Transverse colon (tissue), 4 donors: ENCODE measurements at regions not wholly inside any gene's neighbourhood (a gene's known extent, or its start where the extent isn't known, plus 50 kb on each side); places are given as distances from the start of the nearest gene placed in this dataset.

Source experiments
- DNase-seq: peaks from one replicate; pipeline ENCODE4 v3.0.0-alpha.2; 2019
- H3K27ac ChIP-seq, 4 donors: fragments of 200-600 bp; sonication (generic); 2 replicates each; pipeline ENCODE4 v1.5.1; 2016 to 2018; ENCODE audit warnings: inconsistent platforms in 4 of 4
- H3K27me3 ChIP-seq: fragments of 200-600 bp; sonication (generic); 2 replicates; pipeline ENCODE4 v1.5.1; 2017; ENCODE audit warnings: inconsistent platforms
- H3K36me3 ChIP-seq, 4 donors: fragments of 200-600 bp; sonication (generic); 2 replicates each; pipeline ENCODE4 v1.5.1; 2017 to 2019; ENCODE audit warnings: inconsistent platforms in 4 of 4
- H3K4me1 ChIP-seq, 4 donors: fragments of 200-600 bp; sonication (generic); 2 replicates each; pipeline ENCODE4 v1.5.1; 2017 to 2020; ENCODE audit warnings: inconsistent platforms in 4 of 4
- H3K4me3 ChIP-seq, 4 donors: fragments of 200-600 bp; sonication (generic); 1 replicate in 1 of 4; 2 replicates in 3 of 4; pipeline versions ENCODE4 v1.5.1 to v1.6.1; 2017 to 2019; ENCODE audit warnings: inconsistent platforms in 4 of 4
- H3K9me3 ChIP-seq, 2 donors: fragments of 200-600 bp; sonication (generic); 2 replicates each; pipeline ENCODE4 v1.5.1; 2017 to 2019; ENCODE audit warnings: inconsistent platforms in 2 of 2
- EP300 ChIP-seq: sonication (generic); formaldehyde crosslinking; IDR thresholded peaks from one replicate; pipeline ENCODE4 v1.6.1; 2017; ENCODE audit warnings: antibody characterized with exemption, low read depth
- POLR2A ChIP-seq: fragments of 450-650 bp; IDR thresholded peaks from one replicate; pipeline ENCODE4 v1.6.1; 2016; ENCODE audit warnings: antibody characterized with exemption, mild to moderate bottlenecking, moderate library complexity
- POLR2AphosphoS5 ChIP-seq, 3 donors: sonication (generic); formaldehyde crosslinking; IDR thresholded peaks; one replicate each; pipeline ENCODE4 v1.6.1; 2016; ENCODE audit warnings: antibody characterized with exemption in 3 of 3
- WGBS, 2 donors: methylation state at CpG; one replicate each; pipeline ENCODE4 v1.1.5; 2018; ENCODE audit warnings: low coverage in 1 of 2; 5-methylcytosine and 5-hydroxymethylcytosine counted together
- in situ Hi-C, 4 donors: fragments of 200-750 bp; cut with MboI; loops; one replicate each; pipeline versions ENCODE4 v1.15.0 to v1.15.1; 2017; ENCODE audit warnings: low sequenced_read_pairs in 3 of 4, low pct_ligation_motif_present in 1 of 4, low pct_unique_long_range_greater_than_20kb in 1 of 4
- intact Hi-C: fragments of 100-400 bp; cut with DNase I; formaldehyde crosslinking; loops from one replicate; pipeline ENCODE4 v1.15.1; 2023; ENCODE audit warnings: low total_unique reads
- TF ChIP-seq, protein P1 (sequence below), 5 experiments: fragments of 200-600 bp in 3 of 5; fragments of 450-650 bp in 2 of 5; sonication (generic) in 3 of 5; IDR thresholded peaks; 1 replicate in 2 of 5; 2 replicates in 3 of 5; pipeline ENCODE4 v1.5.1; 2016 to 2017; ENCODE audit warnings: antibody characterized with exemption in 5 of 5, inconsistent platforms in 3 of 5, mild to moderate bottlenecking in 2 of 5, moderate library complexity in 1 of 5

DNA sequence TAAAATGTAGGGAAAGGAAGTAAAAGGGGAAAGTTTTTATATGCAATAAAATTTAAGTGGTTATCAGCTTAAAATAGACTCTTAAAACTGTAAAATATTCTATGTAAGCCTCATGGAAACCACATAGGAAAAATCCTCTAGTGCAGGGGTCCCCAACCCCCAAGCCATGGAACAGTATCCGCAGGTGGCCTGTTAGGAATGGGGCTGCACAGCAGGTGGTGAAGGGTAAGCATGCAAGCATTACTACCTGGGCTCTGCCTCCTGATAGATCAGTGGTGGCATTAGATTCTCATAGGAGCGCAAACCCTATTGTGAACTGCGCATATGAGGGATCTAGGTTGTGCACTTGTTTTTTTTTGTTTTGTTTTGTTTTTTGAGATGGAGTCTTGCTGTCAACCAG is 1409.3 kb upstream of the CDH2 start:
- TF ChIP-seq, protein P1, sequence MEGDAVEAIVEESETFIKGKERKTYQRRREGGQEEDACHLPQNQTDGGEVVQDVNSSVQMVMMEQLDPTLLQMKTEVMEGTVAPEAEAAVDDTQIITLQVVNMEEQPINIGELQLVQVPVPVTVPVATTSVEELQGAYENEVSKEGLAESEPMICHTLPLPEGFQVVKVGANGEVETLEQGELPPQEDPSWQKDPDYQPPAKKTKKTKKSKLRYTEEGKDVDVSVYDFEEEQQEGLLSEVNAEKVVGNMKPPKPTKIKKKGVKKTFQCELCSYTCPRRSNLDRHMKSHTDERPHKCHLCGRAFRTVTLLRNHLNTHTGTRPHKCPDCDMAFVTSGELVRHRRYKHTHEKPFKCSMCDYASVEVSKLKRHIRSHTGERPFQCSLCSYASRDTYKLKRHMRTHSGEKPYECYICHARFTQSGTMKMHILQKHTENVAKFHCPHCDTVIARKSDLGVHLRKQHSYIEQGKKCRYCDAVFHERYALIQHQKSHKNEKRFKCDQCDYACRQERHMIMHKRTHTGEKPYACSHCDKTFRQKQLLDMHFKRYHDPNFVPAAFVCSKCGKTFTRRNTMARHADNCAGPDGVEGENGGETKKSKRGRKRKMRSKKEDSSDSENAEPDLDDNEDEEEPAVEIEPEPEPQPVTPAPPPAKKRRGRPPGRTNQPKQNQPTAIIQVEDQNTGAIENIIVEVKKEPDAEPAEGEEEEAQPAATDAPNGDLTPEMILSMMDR (IDR thresholded peaks at IDR 0.05) = no peak
- TF ChIP-seq POLR2A = no peak
- no peaks in the 10 kb centered on the region for H3K4me1 ChIP-seq
- H3K27me3 ChIP-seq = no peaks in the 10 kb centered on the region
- no peaks in the 10 kb centered on the region for H3K36me3 ChIP-seq
- intact Hi-C loops (no loop called here), in situ Hi-C loops (no loop called here)
- no peak overlapping the region for H3K27ac ChIP-seq
- DNase-seq = no peak
- no peaks in the 10 kb centered on the region for H3K9me3 ChIP-seq
- no peak overlapping the region for H3K4me3 ChIP-seq
- WGBS, 2 donors = 87 to 100% methylated on average over 2 to 3 of the region's 3 CpGs

GRCh38 chr18:29560270-29560669 is 1383.3 kb upstream of the CDH2 start:
- Histone ChIP-seq H3K4me3 (no peak overlapping the region), H3K4me1 (no peaks in the 10 kb centered on the region), H3K27me3 (no peaks in the 10 kb centered on the region), H3K27ac (no peak overlapping the region), H3K9me3 (no peaks in the 10 kb centered on the region), H3K36me3 (no peaks in the 10 kb centered on the region)
- in situ Hi-C loops = no loop called here
- no peak for DNase-seq
- intact Hi-C loops = no loop called here
- 45 to 54% methylated on average over 1 of the region's 1 CpG for WGBS, 2 donors
- TF ChIP-seq POLR2A = no peak
- no peak for TF ChIP-seq POLR2AphosphoS5 (IDR thresholded peaks at IDR 0.05)
- no peak for TF ChIP-seq EP300
- TF ChIP-seq, protein P1 (IDR thresholded peaks at IDR 0.05) = no peak

GRCh38 chr18:29556070-29556469 is 1379.1 kb upstream of the CDH2 start:
- in situ Hi-C loops = no loop called here

DNA sequence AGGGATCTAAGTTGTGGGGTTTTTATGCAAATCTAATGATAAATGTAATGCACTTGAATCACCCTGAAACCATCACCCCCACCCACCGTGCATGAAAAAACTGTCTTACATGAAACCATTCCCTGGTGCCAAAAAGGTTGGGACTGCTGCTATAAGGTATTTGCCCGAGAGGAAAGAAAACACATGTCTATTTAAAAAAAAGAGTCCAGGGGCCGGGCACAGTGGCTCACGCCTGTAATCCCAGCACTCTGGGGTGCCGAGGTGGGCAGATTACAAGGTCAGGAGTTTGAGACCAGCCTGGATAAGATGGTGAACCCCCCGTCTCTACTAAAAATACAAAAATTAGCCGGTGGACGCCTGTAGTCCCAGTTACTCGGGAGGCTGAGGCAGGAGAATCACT is 1372.8 kb upstream of the CDH2 start:
- no peaks in the 10 kb centered on the region for H3K9me3 ChIP-seq
- in situ Hi-C loops = no loop called here
- no peak overlapping the region for H3K4me3 ChIP-seq
- H3K27me3 ChIP-seq = no peaks in the 10 kb centered on the region
- no peaks in the 10 kb centered on the region for H3K4me1 ChIP-seq
- TF ChIP-seq, protein P1 (IDR thresholded peaks at IDR 0.05) = no peak
- TF ChIP-seq POLR2A (no peak), POLR2AphosphoS5 (IDR thresholded peaks at IDR 0.05) (no peak), EP300 (no peak)
- intact Hi-C loops = no loop called here
- no peak for DNase-seq
- H3K36me3 ChIP-seq = no peaks in the 10 kb centered on the region
- no peak overlapping the region for H3K27ac ChIP-seq
- whole genome bisulfite sequencing, 2 donors = 80 to 91% methylated on average over 1 to 9 of the region's 9 CpGs

More at GRCh38 chr18:29556070-29556469, 1379.1 kb upstream of the CDH2 start:
- Histone ChIP-seq H3K9me3 (no peaks in the 10 kb centered on the region), H3K4me3 (no peak overlapping the region), H3K36me3 (no peaks in the 10 kb centered on the region), H3K27me3 (no peaks in the 10 kb centered on the region), H3K27ac (no peak overlapping the region), H3K4me1 (no peaks in the 10 kb centered on the region)
- WGBS, 2 donors = 69 to 74% methylated on average over 3 to 4 of the region's 4 CpGs
- intact Hi-C loops = no loop called here
- TF ChIP-seq, protein P1 (IDR thresholded peaks at IDR 0.05) = no peak
- no peak for TF ChIP-seq POLR2AphosphoS5 (IDR thresholded peaks at IDR 0.05)
- TF ChIP-seq POLR2A = no peak
- TF ChIP-seq EP300 = no peak
- DNase-seq = no peak
